ENCODE measurements at regions not wholly inside any gene's neighbourhood (a gene's known extent, or its start where the extent isn't known, plus 50 kb on each side); places are given as distances from the start of the nearest gene placed in this dataset.

GRCh38 chr1:96966536-96967138, 245.1 kb downstream of the PTBP2 start:
- peak; percentile 53 for DNase-seq

GRCh38 chr1:96967311-96967710, 245.7 kb downstream of the PTBP2 start:
- no peak for DNase-seq

GRCh38 chr1:96968541-96968940, 247.0 kb downstream of the PTBP2 start:
- no peak for DNase-seq

GRCh38 chr1:96968983-96969382, 247.4 kb downstream of the PTBP2 start:
- no peak for DNase-seq

GRCh38 chr1:96969656-96970163, 248.1 kb downstream of the PTBP2 start:
- DNase-seq, result no peak

- DNase-seq, result no peak
Measured at GRCh38 chr1:96971439-96971838, 249.9 kb downstream of the PTBP2 start.

- no peak for DNase-seq
Measured at GRCh38 chr1:96971849-96972602, 250.4 kb downstream of the PTBP2 start.

GRCh38 chr1:96973605-96974004, 252.0 kb downstream of the PTBP2 start:
- DNase-seq, result no peak

GRCh38 chr1:96978444-96978843, 256.9 kb downstream of the PTBP2 start:
- DNase-seq, result no peak

- no peak for DNase-seq
Measured at GRCh38 chr1:96978901-96979300, 257.3 kb downstream of the PTBP2 start.

- DNase-seq, result no peak
Measured at GRCh38 chr1:96979304-96980268, 258.0 kb downstream of the PTBP2 start.

- no peak for DNase-seq
Measured at GRCh38 chr1:96980448-96980847, 258.9 kb downstream of the PTBP2 start.

- no peak for DNase-seq
Measured at GRCh38 chr1:96981181-96981580, 259.6 kb downstream of the PTBP2 start.

- no peak for DNase-seq
Measured at GRCh38 chr1:96982118-96982517, 260.5 kb downstream of the PTBP2 start.

- DNase-seq, result no peak
Measured at GRCh38 chr1:96983866-96984265, 262.3 kb downstream of the PTBP2 start.

GRCh38 chr1:96987186-96987703, 265.7 kb downstream of the PTBP2 start:
- no peak for DNase-seq

GRCh38 chr1:96989302-96989701, 267.7 kb downstream of the PTBP2 start:
- no peak for DNase-seq

- no peak for DNase-seq
Measured at GRCh38 chr1:96990136-96990535, 268.6 kb downstream of the PTBP2 start.

- DNase-seq, result no peak
Measured at GRCh38 chr1:96991261-96991660, 269.7 kb downstream of the PTBP2 start.

GRCh38 chr1:96992871-96993270, 271.3 kb downstream of the PTBP2 start:
- no peak for DNase-seq

GRCh38 chr1:96995351-96995750, 273.8 kb downstream of the PTBP2 start:
- DNase-seq, result no peak

GRCh38 chr1:96996001-96996400, 274.4 kb downstream of the PTBP2 start:
- no peak for DNase-seq

- no peak for DNase-seq
Measured at GRCh38 chr1:96997717-96998116, 276.1 kb downstream of the PTBP2 start.

All from activated effector memory CD4-positive, alpha-beta T cell treated with Interleukin-2 at 50 U/mL for 16 hours (primary cell).